PC-3 (cell line): ENCODE measurements at regions not wholly inside any gene's neighbourhood (a gene's known extent, or its start where the extent isn't known, plus 50 kb on each side); places are given as distances from the start of the nearest gene placed in this dataset.

Experiments
- ATAC-seq: fragments of 200-7000 bp; cut with Tn5 transposase; 2 replicates; pipeline ENCODE4 v1.9.1; 2020; ENCODE audit warnings: mild to moderate bottlenecking, moderate library complexity
- BruUV-seq: library from RNA; stranded (reverse); fragments of 400-500 nt; replicated peaks from 2 replicates; lab custom pipeline; 2021; lab: Mats Ljungman, UMichigan
- CTCF ChIA-PET: fragments of 300-600 bp; sonication (Branson Sonifier 250); formaldehyde crosslinking; loops from one replicate; lab custom pipeline; 2022; ENCODE audit warnings: antibody characterized with exemption; lab: Charles Lee
- POLR2A ChIA-PET: fragments of 300-600 bp; sonication (Branson Sonifier 250); formaldehyde crosslinking; loops from one replicate; lab custom pipeline; 2022; ENCODE audit warnings: antibody characterized with exemption; ENCODE audit not compliant: unreplicated experiment; lab: Charles Lee
- DNase-seq: peaks from one replicate; pipeline ENCODE4 v3.0.0-alpha.2; 2015
- H2AFZ ChIP-seq: fragments of 300-600 bp; sonication (generic); 2 replicates; pipeline ENCODE4 v1.6.0; 2016; ENCODE audit warnings: antibody characterized with exemption, low read length
- H3F3A ChIP-seq: fragments of 300-600 bp; sonication (generic); one replicate; pipeline ENCODE4 v1.6.0; 2017; ENCODE audit warnings: antibody characterized with exemption, low read length, control low read depth, mild to moderate bottlenecking; ENCODE audit not compliant: unreplicated experiment
- H3K27ac ChIP-seq: fragments of 300-600 bp; sonication (generic); 2 replicates; pipeline ENCODE4 v1.5.1; 2016; ENCODE audit warnings: mild to moderate bottlenecking, low read length
- H3K27me3 ChIP-seq: fragments of 300-600 bp; sonication (generic); 2 replicates; pipeline ENCODE4 v1.6.1; 2016; ENCODE audit warnings: low read length, mixed read lengths
- H3K36me3 ChIP-seq: fragments of 300-600 bp; sonication (generic); 2 replicates; pipeline ENCODE4 v1.6.1; 2016; ENCODE audit warnings: low read depth, mixed run types, low read length, mixed read lengths
- H3K4me1 ChIP-seq: fragments of 300-600 bp; sonication (generic); 2 replicates; pipeline ENCODE4 v1.5.1; 2016; ENCODE audit warnings: low read length; ENCODE audit not compliant: insufficient read depth
- H3K4me2 ChIP-seq: fragments of 300-600 bp; sonication (generic); 2 replicates; pipeline ENCODE4 v1.6.0; 2016; ENCODE audit warnings: low read length
- H3K4me3 ChIP-seq: fragments of 300-600 bp; sonication (generic); 2 replicates; pipeline ENCODE4 v1.5.1; 2016; ENCODE audit warnings: mild to moderate bottlenecking, low read length, mixed read lengths
- H3K79me2 ChIP-seq: fragments of 300-600 bp; sonication (generic); 2 replicates; pipeline ENCODE4 v1.6.1; 2017; ENCODE audit warnings: low read length, mixed read lengths
- H3K9ac ChIP-seq: fragments of 300-600 bp; sonication (generic); 2 replicates; pipeline ENCODE4 v1.6.0; 2016; ENCODE audit warnings: mild to moderate bottlenecking, low read length
- H3K9me2 ChIP-seq: fragments of 300-600 bp; sonication (generic); replicated peaks from 2 replicates; pipeline ENCODE4 v1.6.1; 2016; ENCODE audit warnings: mixed run types, low read length, mixed read lengths
- H3K9me3 ChIP-seq: fragments of 300-600 bp; sonication (generic); 2 replicates; pipeline ENCODE4 v1.6.1; 2016; ENCODE audit warnings: low read length, mixed read lengths
- H4K20me1 ChIP-seq: fragments of 300-600 bp; sonication (generic); 2 replicates; pipeline ENCODE4 v1.6.1; 2016; ENCODE audit warnings: low read length, mixed read lengths
- EZH2 ChIP-seq: fragments of 300-600 bp; sonication (generic); IDR thresholded peaks from one replicate; pipeline ENCODE4 v1.6.1; 2017; ENCODE audit warnings: antibody characterized with exemption, mild to moderate bottlenecking, low read length; ENCODE audit not compliant: unreplicated experiment
- EZH2phosphoT487 ChIP-seq: fragments of 300-600 bp; sonication (generic); IDR thresholded peaks from 2 replicates; pipeline ENCODE4 v1.6.1; 2018; ENCODE audit warnings: mild to moderate bottlenecking, antibody characterized with exemption, low read length, borderline replicate concordance
- intact Hi-C: fragments of 100-400 bp; cut with micrococcal nuclease; formaldehyde crosslinking; loops from 2 replicates; pipeline ENCODE4 v1.9.0; 2023
- TF ChIP-seq, protein P1 (sequence below): fragments of 300-600 bp; sonication (generic); conservative IDR thresholded peaks from 2 replicates; pipeline ENCODE4 v1.5.1; 2017; ENCODE audit warnings: antibody characterized with exemption, low read depth, mild to moderate bottlenecking, low read length

DNA sequence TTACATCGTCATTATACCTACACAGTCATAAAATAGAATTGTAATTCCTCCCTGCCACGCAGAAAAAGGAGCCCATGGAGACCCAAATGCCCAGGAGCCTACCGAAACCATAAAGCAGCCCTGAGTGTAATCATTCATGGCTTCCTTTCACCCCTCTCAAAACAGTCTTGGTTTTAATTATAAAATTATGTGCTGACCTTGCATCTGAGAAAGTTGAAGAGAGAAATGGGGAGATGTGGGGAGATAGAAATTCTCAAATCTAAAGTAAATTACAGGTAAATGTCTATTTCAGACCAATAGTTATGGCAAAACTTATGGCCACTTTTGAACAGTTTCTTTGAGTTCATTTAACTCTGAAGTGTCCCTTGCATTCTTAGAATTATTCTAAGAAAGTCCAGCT is 1068.8 kb downstream of the BCL11A start:
- no peaks in the 10 kb centered on the region for H3K4me1 ChIP-seq
- no peaks in the 10 kb centered on the region for H3K9me2 ChIP-seq
- H3K4me2 ChIP-seq = no peak overlapping the region
- H3F3A ChIP-seq = no peaks in the 10 kb centered on the region
- BruUV-seq = no TSS peak
- no peaks in the 10 kb centered on the region for H4K20me1 ChIP-seq
- TF ChIP-seq, protein P1, sequence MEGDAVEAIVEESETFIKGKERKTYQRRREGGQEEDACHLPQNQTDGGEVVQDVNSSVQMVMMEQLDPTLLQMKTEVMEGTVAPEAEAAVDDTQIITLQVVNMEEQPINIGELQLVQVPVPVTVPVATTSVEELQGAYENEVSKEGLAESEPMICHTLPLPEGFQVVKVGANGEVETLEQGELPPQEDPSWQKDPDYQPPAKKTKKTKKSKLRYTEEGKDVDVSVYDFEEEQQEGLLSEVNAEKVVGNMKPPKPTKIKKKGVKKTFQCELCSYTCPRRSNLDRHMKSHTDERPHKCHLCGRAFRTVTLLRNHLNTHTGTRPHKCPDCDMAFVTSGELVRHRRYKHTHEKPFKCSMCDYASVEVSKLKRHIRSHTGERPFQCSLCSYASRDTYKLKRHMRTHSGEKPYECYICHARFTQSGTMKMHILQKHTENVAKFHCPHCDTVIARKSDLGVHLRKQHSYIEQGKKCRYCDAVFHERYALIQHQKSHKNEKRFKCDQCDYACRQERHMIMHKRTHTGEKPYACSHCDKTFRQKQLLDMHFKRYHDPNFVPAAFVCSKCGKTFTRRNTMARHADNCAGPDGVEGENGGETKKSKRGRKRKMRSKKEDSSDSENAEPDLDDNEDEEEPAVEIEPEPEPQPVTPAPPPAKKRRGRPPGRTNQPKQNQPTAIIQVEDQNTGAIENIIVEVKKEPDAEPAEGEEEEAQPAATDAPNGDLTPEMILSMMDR = no peak
- TF ChIP-seq EZH2 (no peak), EZH2phosphoT487 (no peak)
- intact Hi-C loops = no loop called here
- no peak overlapping the region for H2AFZ ChIP-seq
- POLR2A ChIA-PET = no interaction called here
- no peaks in the 10 kb centered on the region for H3K36me3 ChIP-seq
- no peaks in the 10 kb centered on the region for H3K9me3 ChIP-seq
- H3K27me3 ChIP-seq = 0 out of 2 replicates have a peak, but pooled peaks cover 6% of the 10 kb centered on the region
- H3K27ac ChIP-seq = no peak overlapping the region
- H3K4me3 ChIP-seq = no peak overlapping the region
- CTCF ChIA-PET = no interaction called here
- DNase-seq (no peak), ATAC-seq (no peak)
- H3K9ac ChIP-seq = no peak overlapping the region
- H3K79me2 ChIP-seq = no peaks in the 10 kb centered on the region

DNA sequence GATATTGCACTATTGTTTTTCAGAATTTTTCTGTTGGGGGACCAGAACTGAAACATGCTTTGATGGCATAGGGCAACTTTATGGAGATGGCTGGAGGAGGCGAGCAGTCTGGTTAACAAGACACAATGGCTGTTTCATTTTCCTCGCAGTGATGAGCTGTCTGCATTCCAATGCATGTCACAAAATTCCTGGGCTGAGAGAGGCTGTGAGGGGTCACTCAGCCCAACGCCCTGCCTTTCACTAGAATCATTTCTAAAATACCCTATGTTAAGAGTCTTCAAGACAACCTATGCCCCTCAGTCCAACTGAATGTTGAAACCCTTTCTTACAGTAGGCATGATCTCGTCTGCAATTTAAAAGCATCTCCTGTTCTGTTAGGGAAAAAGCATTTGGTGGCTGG is 1090.0 kb downstream of the BCL11A start:
- Histone ChIP-seq H3K9me2 (no peaks in the 10 kb centered on the region), H3K27ac (no peak overlapping the region), H2AFZ (no peak overlapping the region), H3K9ac (no peak overlapping the region), H3K36me3 (no peaks in the 10 kb centered on the region), H4K20me1 (no peaks in the 10 kb centered on the region), H3K4me2 (no peak overlapping the region), H3F3A (no peaks in the 10 kb centered on the region), H3K9me3 (no peaks in the 10 kb centered on the region), H3K27me3 (0 out of 2 replicates have a peak, but pooled peaks cover 6% of the 10 kb centered on the region), H3K79me2 (no peaks in the 10 kb centered on the region), H3K4me1 (no peaks in the 10 kb centered on the region), H3K4me3 (no peak overlapping the region)
- ChIA-PET POLR2A (no interaction called here), CTCF (no interaction called here)
- BruUV-seq = no TSS peak
- no peak for ATAC-seq
- intact Hi-C loops = no loop called here
- TF ChIP-seq EZH2 (no peak), EZH2phosphoT487 (no peak)
- TF ChIP-seq, protein P1 = no peak
- no peak for DNase-seq

DNA sequence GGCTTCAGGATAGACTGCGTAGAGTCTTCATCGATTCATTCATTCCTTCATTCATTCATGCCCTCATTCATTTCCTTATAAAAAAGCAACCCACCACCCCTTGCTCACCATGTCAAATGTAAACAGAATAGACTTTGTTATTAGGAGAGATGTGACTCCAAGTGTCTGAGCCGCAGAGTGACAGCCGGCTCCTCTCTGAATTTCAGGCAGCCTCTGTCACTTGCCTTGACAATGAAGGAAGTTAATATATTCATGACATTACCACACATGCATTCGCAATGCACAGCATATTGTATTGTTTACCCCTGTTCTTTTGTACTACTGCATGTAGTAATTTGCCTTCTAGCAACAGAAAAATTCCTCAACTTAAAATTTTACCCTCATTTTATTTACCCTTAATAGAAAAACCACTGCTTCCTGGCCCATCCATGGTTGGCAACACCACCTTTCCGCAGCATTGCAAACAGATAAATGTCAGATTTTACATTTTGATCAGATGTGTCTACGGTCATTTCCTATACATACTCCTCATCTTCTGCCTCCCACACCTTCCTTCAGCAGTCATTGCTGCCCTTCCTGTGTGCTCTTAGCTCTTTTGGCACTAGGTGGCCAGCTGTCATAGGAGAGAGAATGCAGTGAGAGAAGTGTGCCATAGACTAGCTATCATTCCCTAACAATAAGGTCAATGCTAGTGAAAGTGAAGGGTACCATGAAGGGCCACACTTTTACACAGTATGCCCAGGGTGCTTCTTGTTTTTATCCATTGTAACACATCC is 1090.8 kb downstream of the BCL11A start:
- no peaks in the 10 kb centered on the region for H3K4me1 ChIP-seq
- H3K79me2 ChIP-seq = no peaks in the 10 kb centered on the region
- no peak overlapping the region for H3K4me2 ChIP-seq
- ATAC-seq = no peak
- 0 out of 2 replicates have a peak, but pooled peaks cover 6% of the 10 kb centered on the region for H3K27me3 ChIP-seq
- no peak overlapping the region for H3K4me3 ChIP-seq
- no peak overlapping the region for H3K9ac ChIP-seq
- intact Hi-C loops = no loop called here
- no peaks in the 10 kb centered on the region for H3K9me3 ChIP-seq
- H3K9me2 ChIP-seq = no peaks in the 10 kb centered on the region
- no peaks in the 10 kb centered on the region for H3K36me3 ChIP-seq
- no peaks in the 10 kb centered on the region for H4K20me1 ChIP-seq
- TF ChIP-seq EZH2phosphoT487 (no peak), EZH2 (no peak)
- TF ChIP-seq, protein P1 = no peak
- no peak for DNase-seq
- ChIA-PET CTCF (no interaction called here), POLR2A (no interaction called here)
- no peak overlapping the region for H2AFZ ChIP-seq
- no peak overlapping the region for H3K27ac ChIP-seq
- no TSS peak for BruUV-seq
- H3F3A ChIP-seq = no peaks in the 10 kb centered on the region
